ENCODE measurements at regions not wholly inside any gene's neighbourhood (a gene's known extent, or its start where the extent isn't known, plus 50 kb on each side); places are given as distances from the start of the nearest gene placed in this dataset.

DNA sequence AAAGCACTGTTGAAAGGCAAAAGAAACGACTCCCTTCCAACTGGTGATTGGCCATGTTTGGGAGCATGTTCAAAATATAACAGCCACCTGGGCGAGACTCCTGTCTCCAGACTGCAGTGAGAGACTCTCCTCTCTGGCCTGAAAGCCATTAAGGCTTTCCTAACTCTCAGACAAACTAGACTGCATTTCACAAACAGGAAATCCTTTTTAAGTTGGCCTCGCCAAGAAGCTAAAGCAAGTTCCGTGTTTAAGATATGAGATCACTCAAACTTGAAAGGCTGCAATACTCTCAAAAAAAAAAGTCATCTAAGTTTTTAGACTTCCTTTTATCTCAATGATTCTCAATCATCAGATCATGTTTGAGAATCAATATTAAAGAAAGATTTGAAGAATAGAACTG lies 117.0 kb downstream of the TFAP2A start:
- Histone ChIP-seq H3K9me2 (replicated peaks; ENCODE audit: low read length) (no peaks in the 10 kb centered on the region), H2AFZ (ENCODE audit: low read length) (no peak overlapping the region), H3K27ac (ENCODE audit: low read length) (no peak overlapping the region), H3K9ac (ENCODE audit: low read length) (no peak overlapping the region), H3K4me2 (ENCODE audit: low read length) (no peak overlapping the region), H3K9me3 (ENCODE audit: low read length) (no peaks in the 10 kb centered on the region), H4K20me1 (ENCODE audit: low read length) (no peaks in the 10 kb centered on the region), H3K4me3 (ENCODE audit: low read length) (no peak overlapping the region), H3F3A (ENCODE audit: low read length, unreplicated experiment) (no peaks in the 10 kb centered on the region), H3K79me2 (ENCODE audit: low read length) (no peaks in the 10 kb centered on the region), H3K27me3 (ENCODE audit: low read length) (no peaks in the 10 kb centered on the region), H3K4me1 (ENCODE audit: insufficient read depth, low read length) (peaks cover 12% of the 10 kb centered on the region), H3K36me3 (ENCODE audit: low read depth, low read length) (no peaks in the 10 kb centered on the region)
- ChIA-PET POLR2A (ENCODE audit: unreplicated experiment) (no interaction called here), CTCF (no interaction called here)
- ATAC-seq: no peak
- no peak for DNase-seq
- intact Hi-C loops (cut with micrococcal nuclease): no loop called here
- TF ChIP-seq, protein P1, sequence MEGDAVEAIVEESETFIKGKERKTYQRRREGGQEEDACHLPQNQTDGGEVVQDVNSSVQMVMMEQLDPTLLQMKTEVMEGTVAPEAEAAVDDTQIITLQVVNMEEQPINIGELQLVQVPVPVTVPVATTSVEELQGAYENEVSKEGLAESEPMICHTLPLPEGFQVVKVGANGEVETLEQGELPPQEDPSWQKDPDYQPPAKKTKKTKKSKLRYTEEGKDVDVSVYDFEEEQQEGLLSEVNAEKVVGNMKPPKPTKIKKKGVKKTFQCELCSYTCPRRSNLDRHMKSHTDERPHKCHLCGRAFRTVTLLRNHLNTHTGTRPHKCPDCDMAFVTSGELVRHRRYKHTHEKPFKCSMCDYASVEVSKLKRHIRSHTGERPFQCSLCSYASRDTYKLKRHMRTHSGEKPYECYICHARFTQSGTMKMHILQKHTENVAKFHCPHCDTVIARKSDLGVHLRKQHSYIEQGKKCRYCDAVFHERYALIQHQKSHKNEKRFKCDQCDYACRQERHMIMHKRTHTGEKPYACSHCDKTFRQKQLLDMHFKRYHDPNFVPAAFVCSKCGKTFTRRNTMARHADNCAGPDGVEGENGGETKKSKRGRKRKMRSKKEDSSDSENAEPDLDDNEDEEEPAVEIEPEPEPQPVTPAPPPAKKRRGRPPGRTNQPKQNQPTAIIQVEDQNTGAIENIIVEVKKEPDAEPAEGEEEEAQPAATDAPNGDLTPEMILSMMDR (conservative IDR thresholded peaks at IDR 0.05; ENCODE audit: low read depth, low read length): no peak
- no peak for TF ChIP-seq EZH2phosphoT487 (IDR thresholded peaks at IDR 0.05; ENCODE audit: borderline replicate concordance, low read length)
- no peak for TF ChIP-seq EZH2 (IDR thresholded peaks at IDR 0.05; ENCODE audit: low read length, unreplicated experiment)
- no TSS peak for BruUV-seq (replicated peaks)

DNA sequence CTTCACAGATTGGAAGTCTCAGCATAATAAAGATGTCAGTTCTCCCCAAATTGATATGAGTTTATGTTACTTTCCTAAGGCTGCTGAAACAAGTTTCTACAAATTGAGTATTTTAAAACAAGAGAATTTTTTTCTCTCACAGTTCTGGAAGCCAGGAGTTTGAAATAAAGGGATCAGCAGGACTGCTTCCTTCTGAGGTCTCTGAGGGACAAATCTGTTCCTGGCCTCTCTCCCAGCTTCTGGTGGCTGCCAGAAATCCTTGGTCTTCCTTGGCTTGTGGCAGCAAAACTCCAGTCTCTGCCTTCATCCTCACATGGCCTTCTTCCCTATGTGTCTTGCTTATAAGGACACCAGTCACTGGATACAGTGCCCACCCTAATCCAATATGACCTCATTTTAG lies 136.1 kb downstream of the TFAP2A start:
- CTCF ChIA-PET: no interaction called here
- no peak for DNase-seq

DNA sequence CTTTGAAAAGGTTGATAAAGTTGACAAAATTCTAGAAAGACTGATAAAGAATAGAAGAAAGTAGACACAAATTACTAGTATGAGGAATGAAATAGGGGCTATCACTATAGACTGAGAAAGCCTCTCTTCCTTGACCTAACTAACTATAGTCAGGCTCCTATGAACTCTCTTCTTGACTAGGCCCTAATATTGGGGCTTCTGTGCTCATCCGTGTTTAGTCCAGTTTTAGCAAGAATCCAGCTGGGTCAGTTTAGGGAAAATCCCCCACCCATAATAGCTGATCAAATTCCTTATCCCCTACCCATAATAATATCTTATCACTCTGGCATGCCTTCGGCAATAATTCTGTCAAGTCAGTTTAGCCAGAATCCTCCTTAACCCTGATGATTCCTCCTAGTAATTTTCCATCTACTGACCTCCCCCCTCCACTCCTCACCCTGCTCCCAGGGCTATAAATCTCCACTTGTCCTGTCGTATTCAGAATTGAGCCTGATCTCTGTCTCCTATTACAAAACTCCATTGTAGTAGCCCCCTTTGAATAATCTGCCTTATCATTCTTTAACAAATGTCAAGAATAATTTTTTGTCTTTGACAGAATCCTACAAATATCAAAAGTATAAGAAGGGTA lies 138.1 kb downstream of the TFAP2A start:
- DNase-seq: no peak
- H3K9ac ChIP-seq (ENCODE audit: low read length): no peak overlapping the region
- CTCF ChIA-PET: no interaction called here
- no peak overlapping the region for H2AFZ ChIP-seq (ENCODE audit: low read length)
- H3K27me3 ChIP-seq (ENCODE audit: low read length): no peaks in the 10 kb centered on the region
- H3K9me3 ChIP-seq (ENCODE audit: low read length): no peaks in the 10 kb centered on the region
- H3K9me2 ChIP-seq (replicated peaks; ENCODE audit: low read length): no peaks in the 10 kb centered on the region
- H3K79me2 ChIP-seq (ENCODE audit: low read length): no peaks in the 10 kb centered on the region
- H3K36me3 ChIP-seq (ENCODE audit: low read depth, low read length): no peaks in the 10 kb centered on the region
- TF ChIP-seq, protein P1 (conservative IDR thresholded peaks at IDR 0.05; ENCODE audit: low read depth, low read length): no peak
- no peak for TF ChIP-seq EZH2phosphoT487 (IDR thresholded peaks at IDR 0.05; ENCODE audit: borderline replicate concordance, low read length)
- no peak for TF ChIP-seq EZH2 (IDR thresholded peaks at IDR 0.05; ENCODE audit: low read length, unreplicated experiment)
- H3K4me3 ChIP-seq (ENCODE audit: low read length): no peak overlapping the region
- H3K4me2 ChIP-seq (ENCODE audit: low read length): no peak overlapping the region
- H3F3A ChIP-seq (ENCODE audit: low read length, unreplicated experiment): no peaks in the 10 kb centered on the region
- H3K4me1 ChIP-seq (ENCODE audit: insufficient read depth, low read length): peaks cover 10% of the 10 kb centered on the region; the same call in 1 of the 2 replicates
- intact Hi-C loops (cut with micrococcal nuclease): no loop called here
- POLR2A ChIA-PET (ENCODE audit: unreplicated experiment): no interaction called here
- H3K27ac ChIP-seq (ENCODE audit: low read length): no peak overlapping the region
- no peak for ATAC-seq
- BruUV-seq (replicated peaks): no TSS peak
- no peaks in the 10 kb centered on the region for H4K20me1 ChIP-seq (ENCODE audit: low read length)

More for the DNA sequence above, 136.1 kb downstream of the TFAP2A start:
- Histone ChIP-seq H3K4me3 (ENCODE audit: low read length) (no peak overlapping the region), H3K79me2 (ENCODE audit: low read length) (no peaks in the 10 kb centered on the region), H3K9ac (ENCODE audit: low read length) (no peak overlapping the region), H3F3A (ENCODE audit: low read length, unreplicated experiment) (no peaks in the 10 kb centered on the region), H4K20me1 (ENCODE audit: low read length) (no peaks in the 10 kb centered on the region), H2AFZ (ENCODE audit: low read length) (no peak overlapping the region), H3K4me1 (ENCODE audit: insufficient read depth, low read length) (peaks cover 10% of the 10 kb centered on the region; the same call in 1 of the 2 replicates), H3K9me2 (replicated peaks; ENCODE audit: low read length) (no peaks in the 10 kb centered on the region), H3K27me3 (ENCODE audit: low read length) (no peaks in the 10 kb centered on the region), H3K27ac (ENCODE audit: low read length) (no peak overlapping the region), H3K36me3 (ENCODE audit: low read depth, low read length) (no peaks in the 10 kb centered on the region), H3K4me2 (ENCODE audit: low read length) (no peak overlapping the region), H3K9me3 (ENCODE audit: low read length) (no peaks in the 10 kb centered on the region)
- POLR2A ChIA-PET (ENCODE audit: unreplicated experiment): no interaction called here
- peak; percentile 35; the same call in 1 of the 2 replicates for ATAC-seq
- intact Hi-C loops (cut with micrococcal nuclease): no loop called here
- TF ChIP-seq EZH2 (IDR thresholded peaks at IDR 0.05; ENCODE audit: low read length, unreplicated experiment) (no peak), EZH2phosphoT487 (IDR thresholded peaks at IDR 0.05; ENCODE audit: borderline replicate concordance, low read length) (no peak)
- TF ChIP-seq, protein P1 (conservative IDR thresholded peaks at IDR 0.05; ENCODE audit: low read depth, low read length): no peak
- BruUV-seq (replicated peaks): no TSS peak

Data from PC-3 (cell line).